ENCODE measurements at regions not wholly inside any gene's neighbourhood (a gene's known extent, or its start where the extent isn't known, plus 50 kb on each side); places are given as distances from the start of the nearest gene placed in this dataset.

DNA sequence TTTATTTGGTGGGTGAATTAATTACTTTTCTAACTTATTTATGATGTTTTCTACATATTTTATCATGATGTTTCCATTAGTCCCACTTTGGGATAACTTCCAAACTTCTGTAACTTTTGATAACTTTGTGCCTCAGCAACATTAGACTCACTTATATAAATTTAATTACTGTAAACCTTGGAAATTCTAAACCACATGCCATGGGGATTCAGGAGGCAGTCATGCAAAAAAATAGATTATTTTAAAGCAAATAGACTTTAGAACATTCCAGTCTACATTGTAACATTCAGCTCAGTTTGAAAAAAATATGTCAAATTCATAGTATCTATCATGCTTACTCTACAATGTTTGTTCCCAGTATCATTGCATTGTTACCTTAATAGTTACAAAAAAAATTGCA, 728.5 kb upstream of the NRXN1 start:
- ChIA-PET POLR2A (no interaction called here), CTCF (no interaction called here)
- no peaks in the 10 kb centered on the region for H3K36me3 ChIP-seq (ENCODE audit: control insufficient read depth in 2 of 2, insufficient read depth in 1 of 2, low read length in 2 of 2)
- H3K4me3 ChIP-seq (ENCODE audit: low read depth, low read length): no peak overlapping the region
- H3K9me3 ChIP-seq (ENCODE audit: control insufficient read depth, insufficient read depth, low read depth, low read length): no peaks in the 10 kb centered on the region
- TF ChIP-seq, protein P1, sequence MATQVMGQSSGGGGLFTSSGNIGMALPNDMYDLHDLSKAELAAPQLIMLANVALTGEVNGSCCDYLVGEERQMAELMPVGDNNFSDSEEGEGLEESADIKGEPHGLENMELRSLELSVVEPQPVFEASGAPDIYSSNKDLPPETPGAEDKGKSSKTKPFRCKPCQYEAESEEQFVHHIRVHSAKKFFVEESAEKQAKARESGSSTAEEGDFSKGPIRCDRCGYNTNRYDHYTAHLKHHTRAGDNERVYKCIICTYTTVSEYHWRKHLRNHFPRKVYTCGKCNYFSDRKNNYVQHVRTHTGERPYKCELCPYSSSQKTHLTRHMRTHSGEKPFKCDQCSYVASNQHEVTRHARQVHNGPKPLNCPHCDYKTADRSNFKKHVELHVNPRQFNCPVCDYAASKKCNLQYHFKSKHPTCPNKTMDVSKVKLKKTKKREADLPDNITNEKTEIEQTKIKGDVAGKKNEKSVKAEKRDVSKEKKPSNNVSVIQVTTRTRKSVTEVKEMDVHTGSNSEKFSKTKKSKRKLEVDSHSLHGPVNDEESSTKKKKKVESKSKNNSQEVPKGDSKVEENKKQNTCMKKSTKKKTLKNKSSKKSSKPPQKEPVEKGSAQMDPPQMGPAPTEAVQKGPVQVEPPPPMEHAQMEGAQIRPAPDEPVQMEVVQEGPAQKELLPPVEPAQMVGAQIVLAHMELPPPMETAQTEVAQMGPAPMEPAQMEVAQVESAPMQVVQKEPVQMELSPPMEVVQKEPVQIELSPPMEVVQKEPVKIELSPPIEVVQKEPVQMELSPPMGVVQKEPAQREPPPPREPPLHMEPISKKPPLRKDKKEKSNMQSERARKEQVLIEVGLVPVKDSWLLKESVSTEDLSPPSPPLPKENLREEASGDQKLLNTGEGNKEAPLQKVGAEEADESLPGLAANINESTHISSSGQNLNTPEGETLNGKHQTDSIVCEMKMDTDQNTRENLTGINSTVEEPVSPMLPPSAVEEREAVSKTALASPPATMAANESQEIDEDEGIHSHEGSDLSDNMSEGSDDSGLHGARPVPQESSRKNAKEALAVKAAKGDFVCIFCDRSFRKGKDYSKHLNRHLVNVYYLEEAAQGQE (tag by site-specific recombination; IDR thresholded peaks at IDR 0.05): no peak
- TF ChIP-seq ZSCAN16 (tag by site-specific recombination; IDR thresholded peaks at IDR 0.05) (no peak), ZNF747 (tag by site-specific recombination; IDR thresholded peaks at IDR 0.05) (no peak), ZNF549 (tag by site-specific recombination; IDR thresholded peaks at IDR 0.05) (no peak), ZNF394 (tag by site-specific recombination; IDR thresholded peaks at IDR 0.05; ENCODE audit: borderline replicate concordance) (no peak), ZNF658 (tag by site-specific recombination; IDR thresholded peaks at IDR 0.05) (no peak), SP3 (tag by site-specific recombination; IDR thresholded peaks at IDR 0.05) (no peak), ZNF23 (tag by site-specific recombination; IDR thresholded peaks at IDR 0.05; ENCODE audit: borderline replicate concordance) (no peak), ZNF514 (tag by site-specific recombination; IDR thresholded peaks at IDR 0.05) (no peak), KLF1 (tag by site-specific recombination; IDR thresholded peaks at IDR 0.05) (no peak), ZNF266 (tag by site-specific recombination; IDR thresholded peaks at IDR 0.05; ENCODE audit: low read depth) (no peak), TSHZ1 (tag by site-specific recombination; IDR thresholded peaks at IDR 0.05; ENCODE audit: borderline replicate concordance) (no peak), ZXDB (tag by site-specific recombination; IDR thresholded peaks at IDR 0.05) (no peak), ZNF624 (tag by site-specific recombination; IDR thresholded peaks at IDR 0.05) (no peak), ZNF292 (tag by site-specific recombination; IDR thresholded peaks at IDR 0.05; ENCODE audit: borderline replicate concordance, low read depth) (no peak), ZNF223 (tag by site-specific recombination; IDR thresholded peaks at IDR 0.05) (no peak)
- TF ChIP-seq, protein P2, sequence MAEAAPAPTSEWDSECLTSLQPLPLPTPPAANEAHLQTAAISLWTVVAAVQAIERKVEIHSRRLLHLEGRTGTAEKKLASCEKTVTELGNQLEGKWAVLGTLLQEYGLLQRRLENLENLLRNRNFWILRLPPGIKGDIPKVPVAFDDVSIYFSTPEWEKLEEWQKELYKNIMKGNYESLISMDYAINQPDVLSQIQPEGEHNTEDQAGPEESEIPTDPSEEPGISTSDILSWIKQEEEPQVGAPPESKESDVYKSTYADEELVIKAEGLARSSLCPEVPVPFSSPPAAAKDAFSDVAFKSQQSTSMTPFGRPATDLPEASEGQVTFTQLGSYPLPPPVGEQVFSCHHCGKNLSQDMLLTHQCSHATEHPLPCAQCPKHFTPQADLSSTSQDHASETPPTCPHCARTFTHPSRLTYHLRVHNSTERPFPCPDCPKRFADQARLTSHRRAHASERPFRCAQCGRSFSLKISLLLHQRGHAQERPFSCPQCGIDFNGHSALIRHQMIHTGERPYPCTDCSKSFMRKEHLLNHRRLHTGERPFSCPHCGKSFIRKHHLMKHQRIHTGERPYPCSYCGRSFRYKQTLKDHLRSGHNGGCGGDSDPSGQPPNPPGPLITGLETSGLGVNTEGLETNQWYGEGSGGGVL (tag by site-specific recombination; IDR thresholded peaks at IDR 0.05): no peak
- no peaks in the 10 kb centered on the region for H3K4me1 ChIP-seq (ENCODE audit: control insufficient read depth, insufficient read depth, low read length)
- H3K27ac ChIP-seq (ENCODE audit: extremely low read depth, low read depth, low read length): no peak overlapping the region

DNA sequence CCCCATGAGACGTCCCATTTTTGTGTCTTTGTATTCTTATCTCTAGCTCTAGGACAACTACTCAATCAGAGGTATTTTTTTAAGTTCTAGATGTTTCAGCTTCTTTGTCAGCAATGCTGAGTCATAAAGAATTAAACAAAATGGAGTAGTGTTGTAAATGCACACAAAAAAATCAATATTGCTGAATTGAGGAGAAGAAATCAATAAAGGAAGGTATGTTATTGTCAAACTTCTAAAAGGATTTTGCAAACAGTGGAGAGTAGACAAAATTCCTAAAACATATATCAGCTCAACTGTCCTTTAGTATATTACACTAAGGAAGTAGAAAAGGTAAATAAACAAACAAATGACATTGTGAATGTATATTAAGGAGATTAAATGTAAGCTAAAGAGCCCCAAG, 726.1 kb upstream of the NRXN1 start:
- ChIA-PET POLR2A (no interaction called here), CTCF (no interaction called here)
- H3K27ac ChIP-seq (ENCODE audit: extremely low read depth, low read depth, low read length): no peak overlapping the region
- no peaks in the 10 kb centered on the region for H3K4me1 ChIP-seq (ENCODE audit: control insufficient read depth, insufficient read depth, low read length)
- H3K36me3 ChIP-seq (ENCODE audit: control insufficient read depth in 2 of 2, insufficient read depth in 1 of 2, low read length in 2 of 2): no peaks in the 10 kb centered on the region
- H3K4me3 ChIP-seq (ENCODE audit: low read depth, low read length): no peak overlapping the region
- no peaks in the 10 kb centered on the region for H3K9me3 ChIP-seq (ENCODE audit: control insufficient read depth, insufficient read depth, low read depth, low read length)
- TF ChIP-seq ZNF223 (tag by site-specific recombination; IDR thresholded peaks at IDR 0.05) (no peak), KLF17 (tag by site-specific recombination; IDR thresholded peaks at IDR 0.05) (no peak), ZNF610 (tag by site-specific recombination; IDR thresholded peaks at IDR 0.05; ENCODE audit: borderline replicate concordance) (no peak), ZXDB (tag by site-specific recombination; IDR thresholded peaks at IDR 0.05) (no peak)
- TF ChIP-seq, protein P3, sequence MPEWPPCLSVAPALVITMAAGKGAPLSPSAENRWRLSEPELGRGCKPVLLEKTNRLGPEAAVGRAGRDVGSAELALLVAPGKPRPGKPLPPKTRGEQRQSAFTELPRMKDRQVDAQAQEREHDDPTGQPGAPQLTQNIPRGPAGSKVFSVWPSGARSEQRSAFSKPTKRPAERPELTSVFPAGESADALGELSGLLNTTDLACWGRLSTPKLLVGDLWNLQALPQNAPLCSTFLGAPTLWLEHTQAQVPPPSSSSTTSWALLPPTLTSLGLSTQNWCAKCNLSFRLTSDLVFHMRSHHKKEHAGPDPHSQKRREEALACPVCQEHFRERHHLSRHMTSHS (tag by site-specific recombination; IDR thresholded peaks at IDR 0.05): no peak
